Osteoblast (primary cell): ENCODE measurements at regions not wholly inside any gene's neighbourhood (a gene's known extent, or its start where the extent isn't known, plus 50 kb on each side); places are given as distances from the start of the nearest gene placed in this dataset.

Experiments
- DNase-seq: peaks from one replicate; pipeline ENCODE4 v3.0.0; 2011; ENCODE audit warnings: low spot score, mixed read lengths; ENCODE audit not compliant: insufficient read length; ENCODE audit errors: missing footprints
- H2AFZ ChIP-seq: 2 replicates; pipeline ENCODE4 v1.6.0; 2011; ENCODE audit warnings: mild to moderate bottlenecking, low read length
- H3K27ac ChIP-seq: 2 replicates; pipeline ENCODE4 v1.5.1; 2011; ENCODE audit warnings: mild to moderate bottlenecking, low read depth, low read length, moderate library complexity
- H3K27me3 ChIP-seq: 2 replicates; pipeline ENCODE4 v1.6.0; 2012; ENCODE audit warnings: mild to moderate bottlenecking, control low read depth, inconsistent platforms, low read length, moderate library complexity; ENCODE audit not compliant: insufficient read depth
- H3K36me3 ChIP-seq: 2 replicates; pipeline ENCODE4 v1.5.1; 2011; ENCODE audit warnings: mild to moderate bottlenecking, low read length, control low read depth, moderate library complexity; ENCODE audit not compliant: insufficient read depth
- H3K4me1 ChIP-seq: 2 replicates; pipeline ENCODE4 v1.5.1; 2011; ENCODE audit warnings: mild to moderate bottlenecking, low read length, control low read depth, moderate library complexity; ENCODE audit not compliant: insufficient read depth
- H3K4me2 ChIP-seq: 2 replicates; pipeline ENCODE4 v1.6.0; 2011; ENCODE audit warnings: mild to moderate bottlenecking, low read length; ENCODE audit not compliant: insufficient read depth
- H3K4me3 ChIP-seq: fragments of 200-600 bp; sonication (generic); 3 replicates; pipeline ENCODE4 v1.5.1; 2012; ENCODE audit warnings: mild to moderate bottlenecking, low read length, inconsistent platforms; ENCODE audit not compliant: insufficient read depth
- H3K79me2 ChIP-seq: 2 replicates; pipeline ENCODE4 v1.6.0; 2012; ENCODE audit warnings: mild to moderate bottlenecking, low read length, control low read depth, inconsistent platforms; ENCODE audit not compliant: insufficient read depth
- H3K9me3 ChIP-seq: 2 replicates; pipeline ENCODE4 v1.5.1; 2011; ENCODE audit warnings: low read depth, low read length, control low read depth
- H4K20me1 ChIP-seq: 2 replicates; pipeline ENCODE4 v1.6.0; 2012; ENCODE audit warnings: mild to moderate bottlenecking, low read length, control low read depth; ENCODE audit not compliant: insufficient read depth
- CTCF ChIP-seq: IDR thresholded peaks from 2 replicates; pipeline ENCODE4 v1.5.1; 2011; ENCODE audit warnings: mild to moderate bottlenecking, low read depth, low read length, moderate library complexity; ENCODE audit errors: extremely low read depth

GRCh38 chr11:23953951-23954710, 542.7 kb upstream of the LUZP2 start:
- H3K4me2 ChIP-seq = no peak overlapping the region

DNA sequence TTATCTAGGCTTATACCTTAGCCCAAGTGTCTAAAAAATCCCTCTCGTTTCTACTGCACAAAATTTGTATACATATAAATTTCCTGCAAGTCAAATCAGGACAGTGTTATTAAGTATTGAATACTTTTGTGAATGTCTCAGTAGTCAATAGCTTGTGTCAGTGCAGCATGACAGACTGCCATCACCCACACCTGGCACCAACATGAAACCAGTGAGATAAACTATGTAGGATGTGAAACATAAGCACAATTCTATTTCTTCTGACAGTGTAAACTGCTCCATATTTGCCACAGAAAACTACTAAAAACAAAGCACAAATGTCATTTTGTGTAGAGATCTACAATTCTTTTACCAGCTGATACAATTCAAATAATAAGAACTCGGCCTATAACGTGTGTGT, 542.1 kb upstream of the LUZP2 start:
- no peaks in the 10 kb centered on the region for H3K79me2 ChIP-seq
- no peaks in the 10 kb centered on the region for H3K4me1 ChIP-seq
- no peak overlapping the region for H3K4me2 ChIP-seq
- no peaks in the 10 kb centered on the region for H3K27me3 ChIP-seq
- no peaks in the 10 kb centered on the region for H3K36me3 ChIP-seq
- H4K20me1 ChIP-seq = no peaks in the 10 kb centered on the region
- no peak overlapping the region for H2AFZ ChIP-seq
- no peak overlapping the region for H3K27ac ChIP-seq
- DNase-seq = no peak
- no peaks in the 10 kb centered on the region for H3K9me3 ChIP-seq
- no peak overlapping the region for H3K4me3 ChIP-seq
- TF ChIP-seq CTCF = no peak

More at GRCh38 chr11:23953951-23954710, 542.7 kb upstream of the LUZP2 start:
- Histone ChIP-seq H4K20me1 (no peaks in the 10 kb centered on the region), H3K4me1 (no peaks in the 10 kb centered on the region), H3K4me3 (no peak overlapping the region), H3K36me3 (no peaks in the 10 kb centered on the region), H3K79me2 (no peaks in the 10 kb centered on the region), H3K9me3 (no peaks in the 10 kb centered on the region), H2AFZ (no peak overlapping the region), H3K27ac (no peak overlapping the region), H3K27me3 (no peaks in the 10 kb centered on the region)
- no peak for DNase-seq
- no peak for TF ChIP-seq CTCF

DNA sequence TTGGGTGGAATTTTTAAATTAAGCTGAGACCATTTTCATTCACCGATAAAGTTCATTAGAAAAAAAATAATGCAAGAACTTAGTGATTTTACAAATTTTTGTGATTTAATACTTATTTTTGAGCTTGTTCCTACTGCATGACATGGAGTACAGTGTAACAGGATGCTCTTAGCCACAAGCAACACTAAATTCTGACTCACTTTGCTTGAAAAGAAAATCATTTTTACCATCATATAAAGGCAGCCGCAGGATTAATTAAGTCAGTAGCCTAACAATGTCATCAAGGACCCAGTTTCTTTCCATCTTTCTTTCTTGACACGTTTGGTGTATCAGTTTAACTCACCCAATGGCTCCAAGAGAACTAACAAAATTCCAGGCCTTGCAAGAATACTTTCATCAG, 540.3 kb upstream of the LUZP2 start:
- peak; percentile 15 for DNase-seq
- no peaks in the 10 kb centered on the region for H3K27me3 ChIP-seq
- no peak overlapping the region for H3K4me2 ChIP-seq
- no peak overlapping the region for H3K27ac ChIP-seq
- H4K20me1 ChIP-seq = no peaks in the 10 kb centered on the region
- H3K79me2 ChIP-seq = no peaks in the 10 kb centered on the region
- TF ChIP-seq CTCF = no peak
- no peaks in the 10 kb centered on the region for H3K9me3 ChIP-seq
- H3K4me1 ChIP-seq = no peaks in the 10 kb centered on the region
- no peak overlapping the region for H3K4me3 ChIP-seq
- no peak overlapping the region for H2AFZ ChIP-seq
- no peaks in the 10 kb centered on the region for H3K36me3 ChIP-seq

DNA sequence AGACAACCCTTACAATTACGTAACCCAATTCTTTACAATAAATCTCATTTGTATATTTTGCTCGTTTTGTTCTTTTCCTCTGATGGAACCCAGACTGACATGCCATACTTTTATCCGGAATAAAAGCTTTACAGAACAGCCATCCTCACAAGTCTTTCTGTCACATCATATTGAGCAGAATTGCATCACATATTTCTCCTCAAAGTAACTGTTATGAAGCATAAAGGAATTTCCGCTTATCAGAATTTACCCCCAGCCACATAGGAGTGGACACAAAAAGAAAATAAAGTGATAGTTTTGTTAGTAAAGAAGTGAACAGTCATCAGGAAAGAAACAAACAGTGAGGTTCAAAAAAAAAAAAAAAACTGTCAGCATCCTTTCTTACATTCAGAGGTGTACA, 539.5 kb upstream of the LUZP2 start:
- no peak overlapping the region for H3K27ac ChIP-seq
- no peak overlapping the region for H2AFZ ChIP-seq
- H4K20me1 ChIP-seq = no peaks in the 10 kb centered on the region
- no peaks in the 10 kb centered on the region for H3K9me3 ChIP-seq
- no peaks in the 10 kb centered on the region for H3K79me2 ChIP-seq
- no peaks in the 10 kb centered on the region for H3K27me3 ChIP-seq
- no peak for TF ChIP-seq CTCF
- DNase-seq = no peak
- no peaks in the 10 kb centered on the region for H3K36me3 ChIP-seq
- no peaks in the 10 kb centered on the region for H3K4me1 ChIP-seq
- no peak overlapping the region for H3K4me3 ChIP-seq
- no peak overlapping the region for H3K4me2 ChIP-seq
